HG02571 (cell line): ENCODE measurements at regions not wholly inside any gene's neighbourhood (a gene's known extent, or its start where the extent isn't known, plus 50 kb on each side); places are given as distances from the start of the nearest gene placed in this dataset.

ENCODE experiments used
- ATAC-seq: cut with Tn5 transposase; IDR thresholded peaks from one replicate; pipeline ENCODE4 v1.9.1; 2021; ENCODE audit warnings: mild to moderate bottlenecking, moderate library complexity; ENCODE audit not compliant: unreplicated experiment

DNA sequence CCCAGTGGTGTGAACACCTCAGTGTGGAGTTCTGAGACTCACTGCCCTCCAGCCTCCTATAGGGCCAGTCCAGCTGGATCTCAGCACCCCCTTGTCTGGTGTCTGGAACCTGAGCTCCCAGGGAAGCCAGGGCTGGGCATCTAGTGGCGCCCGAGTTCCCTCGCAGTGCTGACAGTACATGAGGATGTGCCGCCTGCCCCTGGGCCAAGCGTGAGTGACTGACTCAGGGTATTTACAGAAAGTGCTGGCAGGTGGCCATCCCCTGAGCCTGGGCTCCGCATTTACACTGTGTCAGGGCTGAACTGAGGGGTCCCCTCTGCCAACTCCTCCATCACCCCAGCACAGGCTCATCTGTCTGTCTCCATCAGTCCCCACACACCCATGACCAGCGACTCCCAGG lies 185.3 kb downstream of the BRD1 start:
- no peak for ATAC-seq

GRCh38 chr22:49641770-49642313 lies 185.8 kb downstream of the BRD1 start:
- ATAC-seq, result no peak

GRCh38 chr22:49640366-49641095 lies 187.1 kb downstream of the BRD1 start:
- no peak for ATAC-seq

DNA sequence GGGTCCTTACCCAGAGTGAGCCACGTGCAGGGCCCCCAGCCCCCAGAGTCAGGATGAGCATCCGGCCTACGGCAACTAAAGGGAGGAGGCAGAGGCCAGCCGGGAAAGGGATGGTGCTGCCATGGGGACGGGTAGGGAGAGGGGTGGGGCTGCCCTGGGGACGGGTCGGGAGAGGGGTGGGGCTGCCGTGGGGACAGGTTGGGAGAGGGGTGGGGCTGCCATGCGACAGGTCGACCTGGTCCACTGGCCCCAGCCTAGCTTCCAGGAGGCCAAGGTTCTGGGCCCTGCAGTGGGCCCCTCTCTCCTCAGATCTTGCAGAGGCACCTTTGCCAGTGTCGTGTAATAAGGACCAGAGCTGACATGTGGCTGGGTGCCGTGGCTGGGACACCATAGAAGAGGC lies 187.7 kb downstream of the BRD1 start:
- no peak for ATAC-seq

DNA sequence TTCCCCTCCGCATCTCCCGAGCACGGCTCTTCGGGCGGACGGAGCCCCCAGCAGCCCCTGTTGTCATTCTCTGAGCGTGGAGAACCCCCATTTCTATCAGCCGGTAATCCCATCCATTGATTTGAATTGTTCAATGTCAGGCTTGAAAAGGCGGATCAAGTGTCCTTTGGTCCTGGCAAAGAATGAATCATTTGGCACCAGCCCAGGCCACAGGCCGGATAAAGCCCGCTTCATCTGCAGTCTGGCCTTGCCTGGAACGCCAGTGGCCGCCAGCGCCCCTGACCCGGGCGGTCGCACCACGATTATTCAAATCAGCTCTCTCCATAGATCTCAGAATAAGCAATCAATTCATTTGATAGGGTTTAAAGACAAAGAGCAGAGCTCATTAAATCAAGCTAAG lies 188.9 kb downstream of the BRD1 start:
- ATAC-seq, result no peak

- no peak for ATAC-seq
These were observed 189.7 kb downstream of the BRD1 start for GRCh38 chr22:49638001-49638400.

DNA sequence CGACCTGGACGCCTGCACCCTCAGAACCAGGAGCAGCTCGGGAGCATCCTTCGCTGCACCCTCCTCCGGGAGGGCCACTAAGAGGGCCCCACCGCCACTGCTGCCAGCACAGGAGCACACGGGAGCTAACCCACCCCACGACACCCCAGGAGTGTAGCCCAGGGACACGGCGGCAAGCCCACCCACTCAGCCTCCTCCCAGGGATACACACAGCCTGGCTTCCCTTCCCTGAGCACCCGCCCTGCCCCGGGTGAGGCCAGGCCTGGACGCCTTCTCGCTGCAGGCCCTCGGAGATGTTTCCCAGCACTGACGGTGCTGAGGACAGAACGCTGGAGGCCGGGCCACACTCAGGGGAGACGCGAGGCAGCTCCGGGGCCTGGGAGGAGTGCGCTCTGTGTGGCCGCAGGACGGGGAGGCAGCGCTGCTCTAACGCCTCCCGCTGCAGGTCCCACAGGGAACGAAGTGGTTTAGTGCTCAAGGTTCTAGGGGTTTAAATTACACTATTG lies 190.4 kb downstream of the BRD1 start:
- no peak for ATAC-seq

DNA sequence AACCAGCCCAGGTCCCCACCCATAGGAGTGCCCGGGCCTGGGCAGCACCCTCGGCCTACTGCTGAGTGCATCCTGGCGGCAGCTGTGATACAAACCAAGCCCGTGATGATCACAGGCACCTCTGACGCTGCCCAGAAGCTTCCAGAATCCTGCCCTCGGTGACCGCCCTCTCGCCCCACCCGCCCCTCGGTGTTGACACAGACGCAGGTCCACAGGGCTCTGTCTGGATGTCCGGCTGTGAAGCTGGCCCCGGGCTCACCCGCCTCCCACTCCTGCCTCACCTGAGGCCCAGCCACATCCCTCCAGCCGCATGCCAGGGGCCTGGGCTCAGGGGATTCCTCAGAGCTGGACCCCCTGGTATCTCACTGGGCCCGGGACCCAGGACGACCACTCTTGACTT lies 191.0 kb downstream of the BRD1 start:
- no peak for ATAC-seq

- no peak for ATAC-seq
These were observed 191.5 kb downstream of the BRD1 start for GRCh38 chr22:49636214-49636613.

DNA sequence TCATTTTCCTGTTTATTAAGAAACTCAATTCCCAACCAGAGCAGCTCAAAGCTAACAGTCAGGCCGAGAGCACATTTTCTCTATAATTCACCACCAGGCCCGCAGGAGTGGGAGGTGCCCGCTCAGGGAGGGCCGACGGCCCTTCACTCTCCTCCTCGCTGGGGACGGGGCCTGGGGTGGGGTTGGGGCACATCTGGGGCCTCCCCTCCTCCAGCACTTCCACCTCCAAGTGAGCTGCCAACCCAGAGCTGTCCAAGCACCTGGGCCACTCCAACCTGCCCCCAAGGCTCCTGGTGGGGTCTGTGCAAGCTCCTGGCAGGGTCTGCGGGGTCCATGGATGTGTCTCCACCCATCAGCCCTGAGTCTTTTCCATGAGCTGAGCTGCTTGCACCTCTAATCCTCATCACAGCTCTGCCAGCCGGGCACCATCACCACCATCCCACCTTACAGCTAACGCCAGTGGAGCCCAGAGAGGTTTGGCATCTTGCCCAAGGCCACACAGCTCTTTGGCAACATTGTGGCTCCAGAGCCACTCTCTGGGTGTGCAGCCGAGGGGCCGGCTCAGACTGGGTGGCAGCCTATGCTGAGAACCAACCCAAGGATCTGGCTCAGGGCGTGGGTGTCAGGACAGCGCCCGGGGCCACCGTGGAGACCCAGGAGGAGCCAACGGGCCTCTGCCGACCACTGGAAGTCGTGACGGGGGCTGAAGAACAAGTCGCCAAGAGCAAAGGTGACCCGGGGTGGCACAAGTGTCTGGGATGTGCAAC lies 193.5 kb downstream of the BRD1 start:
- no peak for ATAC-seq

DNA sequence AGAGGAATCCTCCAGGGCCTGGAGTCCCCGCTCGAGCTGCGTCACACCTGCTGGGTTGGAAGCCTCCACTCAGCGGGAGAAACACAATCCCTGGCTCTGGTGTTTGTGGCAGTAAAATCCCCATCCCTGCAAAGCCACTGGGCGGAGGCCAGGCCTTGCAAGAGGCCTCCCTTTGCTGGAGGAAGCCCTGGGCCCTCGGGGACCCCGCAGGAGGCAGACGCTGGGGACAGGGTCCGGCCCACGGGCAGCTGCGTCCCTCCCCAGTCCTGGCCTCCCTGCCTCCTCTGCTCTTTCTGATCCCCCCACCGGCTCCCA lies 194.7 kb downstream of the BRD1 start:
- ATAC-seq, result no peak

GRCh38 chr22:49632199-49633009 lies 195.3 kb downstream of the BRD1 start:
- no peak for ATAC-seq

GRCh38 chr22:49630448-49630946 lies 197.2 kb downstream of the BRD1 start:
- no peak for ATAC-seq

- ATAC-seq, result no peak
These were observed 197.9 kb downstream of the BRD1 start for GRCh38 chr22:49629586-49630447.

- no peak for ATAC-seq
These were observed 198.5 kb downstream of the BRD1 start for GRCh38 chr22:49629261-49629570.

DNA sequence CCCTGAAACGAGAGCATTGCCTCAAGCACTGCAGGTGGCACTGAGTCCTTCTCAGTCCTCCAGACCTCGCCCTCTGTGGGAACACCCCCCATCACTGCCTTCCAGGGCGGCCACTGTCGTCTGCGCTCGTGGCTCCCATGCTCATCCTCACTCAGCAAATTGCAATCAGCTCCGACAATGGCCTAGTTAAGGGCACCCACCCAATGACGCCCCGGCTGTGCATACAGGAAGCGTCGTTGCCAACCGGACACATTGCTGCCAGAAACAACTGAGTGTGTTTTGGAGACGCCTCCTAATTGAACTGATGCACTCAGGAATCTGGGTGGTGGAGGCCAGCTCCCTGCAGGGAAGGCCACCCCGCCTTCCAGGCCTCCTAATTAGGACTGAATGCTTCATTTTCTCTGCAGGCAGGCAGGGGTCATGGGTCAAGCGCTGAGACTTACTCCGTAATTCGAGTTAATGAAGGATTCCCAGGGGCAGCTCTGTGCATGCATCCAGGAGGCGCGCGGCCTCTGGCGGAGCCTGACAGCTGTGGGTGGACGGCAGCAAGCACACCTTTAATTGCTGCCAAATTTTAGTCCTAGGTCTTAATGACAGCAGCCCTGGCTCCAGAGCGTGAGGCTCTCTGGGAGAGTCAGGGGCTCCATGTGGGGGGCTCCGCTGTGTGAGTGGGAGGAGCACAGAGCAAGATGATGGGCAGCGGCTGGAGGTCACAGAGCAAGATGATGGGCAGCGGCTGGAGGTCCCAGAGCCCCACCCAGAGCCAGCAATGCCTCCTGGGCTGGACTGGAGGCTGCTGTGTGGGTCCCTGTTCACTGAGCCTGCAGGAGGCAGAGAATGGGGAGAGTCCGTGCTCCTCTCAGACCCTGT lies 199.0 kb downstream of the BRD1 start:
- ATAC-seq, result no peak

- no peak for ATAC-seq
These were observed 200.2 kb downstream of the BRD1 start for GRCh38 chr22:49627217-49628181.
